ENCODE measurements at regions not wholly inside any gene's neighbourhood (a gene's known extent, or its start where the extent isn't known, plus 50 kb on each side); places are given as distances from the start of the nearest gene placed in this dataset.

GRCh38 chr2:120531863-120532600 lies 186.1 kb downstream of the INHBB start:
- Histone ChIP-seq H3K4me3 (no peak overlapping the region), H3K27me3 (no peaks in the 10 kb centered on the region), H3K36me3 (no peaks in the 10 kb centered on the region), H3K9me3 (no peaks in the 10 kb centered on the region), H3K27ac (no peak overlapping the region), H3K4me1 (peaks cover 0 to 11% (median 6%) of the 10 kb centered on the region in 4 donors)
- ATAC-seq, result peak in 1 of 4 donors; percentile 6
- no peak for TF ChIP-seq POLR2A (IDR thresholded peaks at IDR 0.05)
- TF ChIP-seq, protein P1, sequence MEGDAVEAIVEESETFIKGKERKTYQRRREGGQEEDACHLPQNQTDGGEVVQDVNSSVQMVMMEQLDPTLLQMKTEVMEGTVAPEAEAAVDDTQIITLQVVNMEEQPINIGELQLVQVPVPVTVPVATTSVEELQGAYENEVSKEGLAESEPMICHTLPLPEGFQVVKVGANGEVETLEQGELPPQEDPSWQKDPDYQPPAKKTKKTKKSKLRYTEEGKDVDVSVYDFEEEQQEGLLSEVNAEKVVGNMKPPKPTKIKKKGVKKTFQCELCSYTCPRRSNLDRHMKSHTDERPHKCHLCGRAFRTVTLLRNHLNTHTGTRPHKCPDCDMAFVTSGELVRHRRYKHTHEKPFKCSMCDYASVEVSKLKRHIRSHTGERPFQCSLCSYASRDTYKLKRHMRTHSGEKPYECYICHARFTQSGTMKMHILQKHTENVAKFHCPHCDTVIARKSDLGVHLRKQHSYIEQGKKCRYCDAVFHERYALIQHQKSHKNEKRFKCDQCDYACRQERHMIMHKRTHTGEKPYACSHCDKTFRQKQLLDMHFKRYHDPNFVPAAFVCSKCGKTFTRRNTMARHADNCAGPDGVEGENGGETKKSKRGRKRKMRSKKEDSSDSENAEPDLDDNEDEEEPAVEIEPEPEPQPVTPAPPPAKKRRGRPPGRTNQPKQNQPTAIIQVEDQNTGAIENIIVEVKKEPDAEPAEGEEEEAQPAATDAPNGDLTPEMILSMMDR (IDR thresholded peaks at IDR 0.05), result no peak
- intact Hi-C loops (cut with DNase I), result no loop called here
- WGBS (ENCODE audit: insufficient coverage, low coverage, low lambda C conversion rate, missing lambda C conversion rate), result 80% methylated on average over 2 of the region's 4 CpGs
- DNase-seq, result no peak

DNA sequence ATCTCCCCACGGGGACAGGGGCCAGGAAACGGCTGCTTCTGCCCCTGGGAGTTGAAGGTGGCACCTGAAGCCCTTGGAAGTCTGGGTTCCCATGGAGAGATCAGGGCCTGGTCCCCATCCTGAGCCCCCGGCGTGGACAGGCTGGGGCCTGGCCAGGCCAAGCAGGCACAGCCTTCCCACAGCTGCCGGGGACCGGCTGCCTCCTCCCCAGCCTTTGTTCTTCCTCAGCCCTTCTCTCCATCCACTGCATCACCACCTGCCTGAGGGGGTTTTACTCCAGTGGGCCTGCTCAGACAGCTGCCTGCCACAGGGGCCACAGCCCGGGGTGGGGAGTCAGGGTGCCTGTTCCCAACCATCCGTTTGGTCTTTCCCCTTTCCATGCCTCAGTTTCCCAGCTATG lies 187.7 kb downstream of the INHBB start:
- no peak for TF ChIP-seq POLR2A (IDR thresholded peaks at IDR 0.05)
- TF ChIP-seq, protein P1 (IDR thresholded peaks at IDR 0.05), result no peak
- Histone ChIP-seq H3K36me3 (no peaks in the 10 kb centered on the region), H3K27me3 (no peaks in the 10 kb centered on the region), H3K4me3 (no peak overlapping the region), H3K4me1 (peaks cover 0 to 12% (median 6%) of the 10 kb centered on the region in 4 donors), H3K9me3 (no peaks in the 10 kb centered on the region), H3K27ac (no peak overlapping the region)
- DNase-seq (no peak), ATAC-seq (no peak)
- 67% methylated on average over 1 of the region's 8 CpGs for WGBS (ENCODE audit: insufficient coverage, low coverage, low lambda C conversion rate, missing lambda C conversion rate)
- intact Hi-C loops (cut with DNase I), result no loop called here

DNA sequence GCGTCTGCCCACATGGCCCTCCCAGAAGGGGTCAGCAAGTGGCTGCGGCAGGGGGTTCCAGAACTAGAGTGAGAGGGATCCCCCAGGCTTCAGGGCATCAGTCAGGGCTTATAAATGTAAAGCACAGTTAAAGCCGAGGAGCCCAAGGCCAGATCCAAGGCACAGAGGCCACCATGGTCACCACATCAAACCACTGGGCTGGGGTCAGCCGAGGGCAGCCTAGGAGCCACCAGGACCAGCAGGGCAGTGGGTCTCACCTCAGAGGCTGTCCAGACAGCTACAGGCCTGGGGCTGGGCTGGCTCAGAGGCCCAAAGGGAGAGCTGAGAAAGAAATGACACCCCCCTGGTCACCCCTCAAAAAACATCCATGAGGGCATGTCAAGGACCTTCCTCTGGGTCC lies 188.5 kb downstream of the INHBB start:
- no CpG with 5 or more reads among the region's 4 CpGs for WGBS (ENCODE audit: insufficient coverage, low coverage, low lambda C conversion rate, missing lambda C conversion rate)
- Histone ChIP-seq H3K9me3 (no peaks in the 10 kb centered on the region), H3K4me1 (peaks cover 0 to 17% (median 6%) of the 10 kb centered on the region in 4 donors), H3K36me3 (no peaks in the 10 kb centered on the region), H3K27me3 (no peaks in the 10 kb centered on the region), H3K27ac (no peak overlapping the region), H3K4me3 (no peak overlapping the region)
- no peak for DNase-seq
- intact Hi-C loops (cut with DNase I), result no loop called here
- no peak for TF ChIP-seq POLR2A (IDR thresholded peaks at IDR 0.05)
- no peak for ATAC-seq

DNA sequence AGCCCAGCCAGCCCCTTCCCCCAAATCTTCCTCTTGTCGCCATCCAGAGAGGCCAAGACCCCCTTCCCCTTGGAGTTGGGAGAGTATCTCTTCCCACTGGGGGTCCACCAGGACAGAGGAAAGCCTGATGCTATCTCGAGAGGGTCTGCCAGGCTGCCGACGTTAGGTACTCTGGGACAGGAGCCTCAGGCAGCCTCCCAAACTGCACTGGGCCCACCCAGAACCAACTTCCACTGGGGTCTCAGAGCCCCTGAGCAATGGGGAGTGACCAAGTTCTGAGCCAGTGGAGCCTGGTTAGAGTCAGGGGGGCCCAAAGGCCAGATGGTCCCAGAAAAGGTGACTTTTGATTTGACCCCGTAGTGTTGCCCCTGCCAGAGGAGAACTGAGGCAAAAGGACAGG lies 189.1 kb downstream of the INHBB start:
- DNase-seq (no peak), ATAC-seq (no peak)
- Histone ChIP-seq H3K27me3 (no peaks in the 10 kb centered on the region), H3K27ac (no peak overlapping the region), H3K4me1 (peaks cover 0 to 23% (median 8%) of the 10 kb centered on the region in 4 donors), H3K4me3 (no peak overlapping the region), H3K9me3 (no peaks in the 10 kb centered on the region), H3K36me3 (no peaks in the 10 kb centered on the region)
- no CpG with 5 or more reads among the region's 5 CpGs for WGBS (ENCODE audit: insufficient coverage, low coverage, low lambda C conversion rate, missing lambda C conversion rate)
- TF ChIP-seq POLR2A (IDR thresholded peaks at IDR 0.05), result no peak
- TF ChIP-seq, protein P1 (IDR thresholded peaks at IDR 0.05), result no peak
- intact Hi-C loops (cut with DNase I), result no loop called here

GRCh38 chr2:120536141-120536540 lies 190.2 kb downstream of the INHBB start:
- DNase-seq (peak; percentile 56 to 88 (median 83)), ATAC-seq (peak; percentile 63 to 87 (median 78))
- Histone ChIP-seq H3K4me3 (no peak overlapping the region), H3K4me1 (peaks cover 0 to 32% (median 13%) of the 10 kb centered on the region in 4 donors), H3K36me3 (no peaks in the 10 kb centered on the region), H3K27ac (peak overlapping the region in 2 of 3 donors; percentile 53 to 64), H3K9me3 (no peaks in the 10 kb centered on the region), H3K27me3 (no peaks in the 10 kb centered on the region)
- WGBS (ENCODE audit: insufficient coverage, low coverage, low lambda C conversion rate, missing lambda C conversion rate), result 40% methylated on average over 2 of the region's 4 CpGs
- intact Hi-C loops (cut with DNase I), result no loop called here
- TF ChIP-seq POLR2A (IDR thresholded peaks at IDR 0.05), result no peak
- TF ChIP-seq, protein P1 (IDR thresholded peaks at IDR 0.05), result no peak
